ENCODE measurements at regions not wholly inside any gene's neighbourhood (a gene's known extent, or its start where the extent isn't known, plus 50 kb on each side); places are given as distances from the start of the nearest gene placed in this dataset.

GRCh38 chr22:49079027-49079725, 748.5 kb downstream of the BRD1 start:
- DNase-seq (ENCODE audit: low spot score): no peak

GRCh38 chr22:49078076-49078710, 749.5 kb downstream of the BRD1 start:
- no peak for DNase-seq (ENCODE audit: low spot score)

DNA sequence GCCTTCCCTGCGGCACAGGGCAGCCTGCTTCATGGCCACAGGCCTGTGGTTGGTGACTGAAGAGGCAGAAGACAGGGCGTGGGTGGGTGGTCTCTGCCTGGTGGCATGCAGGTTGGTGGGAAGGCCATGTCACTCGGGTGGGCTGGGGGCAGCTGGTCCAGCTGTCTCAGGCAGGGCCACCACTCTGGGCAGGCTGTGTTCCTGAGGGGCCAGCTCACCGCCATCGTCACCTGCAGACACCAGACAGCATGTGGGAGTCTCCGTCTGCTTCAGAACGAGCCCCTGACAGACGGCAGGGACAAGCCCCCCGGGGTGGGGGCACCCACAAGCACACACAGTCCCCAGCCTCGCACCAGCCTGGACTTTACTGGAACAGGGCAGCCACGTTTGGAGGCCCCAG, 750.1 kb downstream of the BRD1 start:
- no peak for DNase-seq (ENCODE audit: low spot score)

DNA sequence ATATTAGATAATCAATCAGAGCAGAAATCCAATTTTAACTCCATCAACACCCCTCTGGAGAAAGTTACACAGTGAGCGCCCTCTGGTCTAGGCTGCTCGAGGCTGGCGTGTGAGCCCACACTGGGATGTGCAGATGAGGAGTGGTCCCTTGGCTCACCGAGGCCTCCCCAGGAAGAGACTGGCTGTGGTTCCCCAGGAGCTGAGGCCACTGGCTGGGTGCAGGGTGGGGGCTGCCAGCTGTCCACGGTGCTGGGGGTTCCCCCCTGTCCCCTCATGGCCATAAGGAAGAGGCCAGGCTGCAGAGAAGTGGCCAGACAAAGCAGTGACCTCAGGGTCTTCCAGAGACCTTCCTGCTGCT, 750.7 kb downstream of the BRD1 start:
- no peak for DNase-seq (ENCODE audit: low spot score)

DNA sequence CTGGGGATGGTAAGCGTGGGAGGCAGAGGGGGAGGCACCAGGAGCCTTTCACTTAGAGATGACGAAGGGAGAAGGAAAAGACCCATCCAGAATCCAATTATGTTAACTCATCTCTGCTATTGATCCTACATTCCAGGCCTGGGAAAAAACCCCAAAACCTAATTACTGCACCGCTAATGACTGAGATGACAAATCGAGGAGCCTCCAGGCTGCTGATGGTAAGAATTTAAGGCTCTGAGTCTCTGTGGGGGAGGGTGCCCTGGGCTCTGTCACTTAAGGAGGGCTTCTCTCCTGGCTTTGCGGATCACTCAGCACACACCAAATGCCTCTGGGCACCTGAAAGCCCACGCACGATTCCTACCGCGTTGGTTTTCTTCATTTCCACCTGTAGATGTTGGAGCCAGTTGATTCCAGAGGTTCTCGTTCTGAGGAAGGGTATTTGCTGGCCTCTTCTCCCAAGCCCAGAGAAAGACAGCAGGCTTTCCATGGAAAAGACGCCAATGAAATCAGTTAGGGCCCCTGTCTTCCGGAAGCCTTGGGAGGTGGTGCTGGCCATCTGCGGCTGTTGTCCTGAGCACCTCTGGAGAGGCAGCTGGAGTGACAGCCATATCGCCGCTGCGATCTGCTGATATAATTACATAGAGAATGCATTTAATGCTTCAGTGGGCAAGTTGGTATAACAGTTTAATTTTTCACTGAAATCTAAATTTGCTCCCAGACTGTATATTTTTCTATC, 751.2 kb downstream of the BRD1 start:
- no peak for DNase-seq (ENCODE audit: low spot score)

DNA sequence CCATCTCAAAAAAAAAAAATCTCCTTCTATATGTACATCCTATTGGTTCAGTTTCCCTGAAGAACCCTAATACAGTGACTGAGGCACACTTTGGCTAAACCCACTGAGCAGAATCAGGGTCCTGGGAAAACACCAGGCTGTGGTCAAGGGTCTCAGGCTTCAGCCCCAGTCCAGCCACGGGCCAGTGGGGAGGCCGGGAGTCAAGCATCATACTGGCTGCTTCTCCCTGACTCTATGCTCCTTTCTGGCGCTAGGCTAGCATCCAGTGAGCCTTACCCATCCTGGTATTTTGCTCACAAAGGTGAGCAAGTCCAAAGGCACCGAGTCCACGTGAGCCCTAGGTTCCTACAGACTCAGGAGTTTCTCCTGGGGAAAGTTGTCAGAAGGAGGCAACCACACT, 752.5 kb downstream of the BRD1 start:
- no peak for DNase-seq (ENCODE audit: low spot score)

- no peak for DNase-seq (ENCODE audit: low spot score)
Observed at GRCh38 chr22:49073873-49074417, 753.7 kb downstream of the BRD1 start.

- DNase-seq (ENCODE audit: low spot score): no peak
Observed at GRCh38 chr22:49072996-49073645, 754.6 kb downstream of the BRD1 start.

- no peak for DNase-seq (ENCODE audit: low spot score)
Observed at GRCh38 chr22:49070501-49070900, 757.2 kb downstream of the BRD1 start.

- DNase-seq (ENCODE audit: low spot score): no peak
Observed at GRCh38 chr22:49068861-49069500, 758.7 kb downstream of the BRD1 start.

DNA sequence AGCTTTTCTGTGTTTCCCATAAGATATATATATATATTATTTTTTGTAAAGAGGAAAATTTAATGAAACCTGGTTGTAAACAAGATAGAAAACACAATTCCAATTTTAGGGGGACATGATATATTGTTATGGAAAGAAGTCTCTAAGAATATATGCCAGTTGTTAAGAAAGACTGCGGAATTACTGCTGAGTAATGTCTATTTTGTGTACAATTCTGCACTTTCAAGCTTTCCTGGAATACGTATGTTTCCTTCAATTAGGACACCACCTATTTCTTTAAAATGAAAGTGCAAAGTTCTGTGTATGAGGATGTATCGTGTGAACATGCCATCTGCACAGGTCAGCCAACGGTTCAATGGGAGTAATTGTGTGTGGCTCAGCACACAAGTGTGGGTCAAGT, 760.2 kb downstream of the BRD1 start:
- no peak for DNase-seq (ENCODE audit: low spot score)

DNA sequence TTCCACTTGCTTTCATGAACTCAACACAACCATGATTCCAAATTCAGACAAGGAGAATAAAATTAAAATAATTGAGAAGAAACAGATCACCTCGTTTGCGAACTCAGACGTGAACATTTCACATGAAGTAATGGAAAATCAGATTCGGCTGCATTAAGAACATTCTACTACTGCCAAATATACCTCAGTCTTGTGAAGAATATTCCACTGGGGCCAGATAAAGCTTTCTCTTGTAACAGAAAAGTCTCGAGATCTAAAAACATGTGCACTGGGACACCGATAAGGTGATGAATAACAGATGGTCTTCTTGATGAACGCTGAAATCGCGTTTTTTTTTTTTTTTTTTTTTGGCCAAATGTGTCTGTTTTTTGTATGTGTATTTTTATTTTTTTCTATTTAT, 761.1 kb downstream of the BRD1 start:
- no peak for DNase-seq (ENCODE audit: low spot score)

DNA sequence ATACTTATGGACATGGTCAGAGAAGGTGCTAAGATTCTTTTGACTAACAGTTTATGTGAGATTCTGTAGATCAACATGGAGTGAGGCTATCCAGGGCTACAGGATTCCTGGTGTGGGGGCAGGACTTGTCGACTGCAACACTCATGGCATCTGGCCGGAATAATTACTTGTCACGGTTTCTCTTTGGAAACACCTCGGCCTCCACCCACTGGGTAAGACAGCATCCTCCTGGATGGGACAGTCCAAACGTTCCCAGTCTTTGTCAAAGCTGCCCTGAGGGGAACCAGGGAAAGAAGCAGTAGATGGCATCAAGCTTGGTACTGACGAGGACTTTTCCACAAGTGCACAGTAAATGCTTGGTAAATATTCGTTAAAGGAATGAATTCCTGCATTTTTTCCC, 762.8 kb downstream of the BRD1 start:
- no peak for DNase-seq (ENCODE audit: low spot score)

DNA sequence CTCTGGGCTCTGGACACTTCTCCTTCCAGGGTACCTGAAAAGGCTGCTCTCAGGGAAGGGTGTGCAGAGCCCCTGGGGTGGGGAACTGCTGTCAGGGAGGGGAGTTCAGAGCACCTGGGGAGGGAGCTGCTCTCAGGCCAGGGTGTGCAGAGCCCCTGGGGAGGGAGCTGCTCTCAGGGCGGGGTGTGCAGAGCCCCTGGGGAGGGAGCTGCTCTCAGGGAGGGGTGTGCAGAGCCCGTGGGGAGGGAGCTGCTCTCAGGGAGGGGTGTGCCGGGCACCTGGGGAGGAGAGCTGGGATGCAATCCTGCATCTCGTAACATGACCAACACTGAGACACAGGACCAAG, 764.2 kb downstream of the BRD1 start:
- DNase-seq (ENCODE audit: low spot score): no peak

DNA sequence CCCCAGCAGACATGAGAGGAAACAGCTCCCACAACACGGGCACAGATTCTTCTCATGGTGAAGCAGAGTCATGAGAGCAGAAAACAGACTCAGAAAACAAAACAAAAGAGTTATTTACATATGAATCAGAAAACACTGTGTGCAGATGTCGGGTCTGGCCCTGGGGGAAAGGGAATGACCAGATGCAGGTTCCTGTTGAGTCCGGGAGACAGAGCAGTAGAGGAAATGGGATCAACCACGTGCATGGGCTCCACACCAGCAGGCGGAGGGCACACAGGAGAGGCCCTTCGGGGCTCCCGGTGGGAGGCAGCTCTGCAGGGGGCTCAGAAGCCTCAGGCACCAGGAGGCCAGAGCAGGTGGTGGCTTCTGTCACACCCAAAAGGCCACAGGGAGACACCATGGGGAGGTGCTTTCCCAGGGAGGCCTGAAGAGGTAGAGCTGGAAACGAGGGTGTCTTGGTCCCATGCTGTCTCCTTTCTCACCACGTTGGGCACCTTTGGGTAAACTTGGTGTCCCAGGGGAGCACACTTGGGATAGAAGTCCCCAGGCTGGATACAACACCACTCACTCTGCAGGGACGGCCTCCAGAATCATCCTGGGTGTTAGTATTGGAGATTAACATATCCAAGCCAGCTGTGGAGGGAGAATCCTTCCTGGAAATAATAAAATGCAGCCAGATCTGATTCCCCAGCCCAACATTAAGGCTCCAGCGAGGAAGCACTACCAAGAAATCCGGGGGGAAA, 764.7 kb downstream of the BRD1 start:
- DNase-seq (ENCODE audit: low spot score): no peak

GRCh38 chr22:49062155-49062801, 765.4 kb downstream of the BRD1 start:
- no peak for DNase-seq (ENCODE audit: low spot score)

DNA sequence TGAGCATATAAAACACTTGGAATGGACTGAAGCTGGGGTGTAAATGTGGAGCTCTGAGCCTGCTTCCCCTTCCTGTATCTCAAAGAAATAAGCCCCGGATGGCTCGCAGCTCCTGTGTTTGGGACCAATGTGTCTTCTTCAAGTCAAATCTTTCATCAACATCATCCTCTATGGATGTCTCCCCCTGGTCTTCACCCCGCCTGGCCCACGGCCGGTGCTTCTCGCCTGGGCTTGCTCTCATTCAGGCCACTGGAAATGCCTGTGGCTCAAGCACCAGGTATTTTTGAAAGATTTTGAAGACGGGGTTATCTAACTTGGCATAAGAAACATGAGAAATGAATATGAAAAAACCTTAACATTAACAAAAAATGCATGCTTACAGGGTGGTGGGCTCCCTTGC, 769.8 kb downstream of the BRD1 start:
- no peak for DNase-seq (ENCODE audit: low spot score)

GRCh38 chr22:49056301-49056700, 771.4 kb downstream of the BRD1 start:
- no peak for DNase-seq (ENCODE audit: low spot score)

DNA sequence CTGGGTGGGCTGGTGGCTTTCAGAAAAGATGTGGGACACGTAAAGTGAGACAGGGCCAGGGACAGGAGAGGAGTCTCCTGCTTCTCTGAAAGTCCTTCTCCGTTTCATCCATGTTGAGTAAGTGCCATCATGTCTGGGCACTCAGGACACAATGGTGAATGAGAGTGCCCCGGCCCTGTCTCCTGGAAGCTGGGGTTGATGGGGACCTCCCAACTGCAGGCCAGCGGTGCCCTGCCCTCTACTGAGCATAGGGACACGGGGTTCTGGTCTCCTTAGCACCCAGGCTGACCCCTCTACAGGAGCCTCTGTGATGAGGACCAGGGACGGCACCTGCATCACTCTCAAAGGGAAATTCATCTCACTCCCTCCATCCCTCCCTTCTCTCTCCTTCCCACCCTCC, 772.3 kb downstream of the BRD1 start:
- no peak for DNase-seq (ENCODE audit: low spot score)

DNA sequence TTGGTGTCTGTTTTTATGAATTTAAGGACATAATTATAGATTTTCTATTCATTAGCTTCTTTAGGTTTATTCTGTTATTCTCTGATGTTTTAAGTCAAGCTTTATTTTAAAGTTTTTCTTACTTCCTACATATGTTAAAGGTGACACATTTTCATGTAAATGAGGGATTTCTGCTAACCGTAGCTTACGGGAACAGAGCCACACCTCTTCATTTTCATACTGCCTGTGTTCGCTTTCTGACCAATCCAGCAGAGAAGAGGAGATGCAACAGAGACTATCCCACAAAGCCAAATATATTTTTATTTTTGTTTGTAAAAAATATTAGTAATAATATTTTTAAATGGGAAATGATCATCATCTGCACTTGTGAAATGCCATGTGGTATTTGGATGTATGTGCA, 774.1 kb downstream of the BRD1 start:
- no peak for DNase-seq (ENCODE audit: low spot score)

- DNase-seq (ENCODE audit: low spot score): no peak
Observed at GRCh38 chr22:49052560-49052959, 775.1 kb downstream of the BRD1 start.
